Astrocyte of the cerebellum (primary cell): ENCODE measurements at regions not wholly inside any gene's neighbourhood (a gene's known extent, or its start where the extent isn't known, plus 50 kb on each side); places are given as distances from the start of the nearest gene placed in this dataset.

Experiments
- DNase-seq: peaks from one replicate; pipeline ENCODE4 v3.0.0-alpha.2; 2011; ENCODE audit warnings: low read depth
- H3K4me3 ChIP-seq: 2 replicates; pipeline ENCODE4 v1.5.1; 2011; ENCODE audit warnings: mild to moderate bottlenecking, low read depth, low read length, moderate library complexity
- CTCF ChIP-seq: IDR thresholded peaks from 2 replicates; pipeline ENCODE4 v1.5.1; 2012; ENCODE audit warnings: low read length, low read depth, moderate library complexity, mild to moderate bottlenecking; ENCODE audit errors: missing control alignments
- in situ Hi-C: cut with HindIII; loops from 2 replicates; pipeline ENCODE4 v1.10.0; 2017; ENCODE audit warnings: low sequenced_read_pairs

- no peak overlapping the region for H3K4me3 ChIP-seq
- TF ChIP-seq CTCF: no peak
- DNase-seq: peak; percentile 63
- in situ Hi-C loops: no loop called here
These were observed 553.1 kb downstream of the LRRC70 start for GRCh38 chr5:63131626-63132285.

GRCh38 chr5:63128761-63129160, 550.1 kb downstream of the LRRC70 start:
- DNase-seq: no peak
- in situ Hi-C loops: no loop called here
- no peak overlapping the region for H3K4me3 ChIP-seq
- no peak for TF ChIP-seq CTCF

- no peak for DNase-seq
- TF ChIP-seq CTCF: no peak
- no peak overlapping the region for H3K4me3 ChIP-seq
- in situ Hi-C loops: no loop called here
These were observed 549.4 kb downstream of the LRRC70 start for GRCh38 chr5:63128018-63128417.

DNA sequence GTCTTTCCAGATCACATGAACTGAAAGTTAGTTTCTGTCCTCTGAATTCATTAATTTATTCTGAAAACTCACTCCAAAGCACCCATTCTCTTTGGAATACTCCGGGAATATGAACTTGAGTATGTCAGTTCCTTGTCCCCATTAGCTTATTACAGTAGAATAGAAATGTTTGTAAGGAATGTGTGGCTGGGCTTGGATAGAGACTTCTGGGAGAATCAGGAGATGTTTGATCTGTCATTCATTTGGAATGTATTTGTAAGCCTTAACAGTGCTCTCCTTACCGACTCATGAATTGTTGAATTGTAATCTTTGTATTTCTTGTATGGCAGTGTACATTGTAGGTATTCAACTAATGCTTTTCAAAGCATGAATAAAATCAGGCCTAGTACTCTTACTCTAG, 548.4 kb downstream of the LRRC70 start:
- peak; percentile 22 for DNase-seq
- in situ Hi-C loops: no loop called here
- H3K4me3 ChIP-seq: no peak overlapping the region
- TF ChIP-seq CTCF: no peak

- peak; percentile 62 for TF ChIP-seq CTCF
- in situ Hi-C loops: no loop called here
- H3K4me3 ChIP-seq: no peak overlapping the region
- DNase-seq: peak; percentile 18
These were observed 547.2 kb downstream of the LRRC70 start for GRCh38 chr5:63125862-63126261.

- no peak overlapping the region for H3K4me3 ChIP-seq
- DNase-seq: no peak
- no peak for TF ChIP-seq CTCF
- in situ Hi-C loops: no loop called here
These were observed 546.8 kb downstream of the LRRC70 start for GRCh38 chr5:63125392-63125791.

DNA sequence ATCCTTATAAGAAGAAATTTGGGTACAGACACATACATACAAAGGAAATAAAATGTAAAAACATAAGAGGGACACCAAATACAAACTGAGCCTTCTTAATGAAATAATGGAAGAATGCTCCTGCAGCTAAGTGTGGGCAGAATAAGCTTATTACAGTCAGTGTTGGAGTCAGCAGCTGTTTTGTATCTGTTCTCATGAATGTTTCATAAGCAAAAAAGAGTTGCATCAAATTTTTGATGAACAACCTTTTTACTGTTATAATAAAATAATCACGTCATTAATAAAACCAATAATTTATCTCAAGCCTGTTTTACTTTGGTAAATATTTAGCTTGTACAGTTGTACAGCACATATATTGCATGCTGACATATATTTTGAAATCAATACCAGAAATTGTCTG, 545.6 kb downstream of the LRRC70 start:
- in situ Hi-C loops: no loop called here
- no peak for DNase-seq
- no peak overlapping the region for H3K4me3 ChIP-seq
- no peak for TF ChIP-seq CTCF
